ENCODE measurements at regions not wholly inside any gene's neighbourhood (a gene's known extent, or its start where the extent isn't known, plus 50 kb on each side); places are given as distances from the start of the nearest gene placed in this dataset.
"Not testable (repeated sequence)": the region's sequence is repeated elsewhere in the genome, so short reads cannot be mapped to it uniquely, and the experiment has no call there.

- no peak for DNase-seq
These were observed 150.6 kb downstream of the SI start for GRCh38 chr3:164927728-164928127.

- DNase-seq: no peak
These were observed 159.4 kb downstream of the SI start for GRCh38 chr3:164918905-164919304.

DNA sequence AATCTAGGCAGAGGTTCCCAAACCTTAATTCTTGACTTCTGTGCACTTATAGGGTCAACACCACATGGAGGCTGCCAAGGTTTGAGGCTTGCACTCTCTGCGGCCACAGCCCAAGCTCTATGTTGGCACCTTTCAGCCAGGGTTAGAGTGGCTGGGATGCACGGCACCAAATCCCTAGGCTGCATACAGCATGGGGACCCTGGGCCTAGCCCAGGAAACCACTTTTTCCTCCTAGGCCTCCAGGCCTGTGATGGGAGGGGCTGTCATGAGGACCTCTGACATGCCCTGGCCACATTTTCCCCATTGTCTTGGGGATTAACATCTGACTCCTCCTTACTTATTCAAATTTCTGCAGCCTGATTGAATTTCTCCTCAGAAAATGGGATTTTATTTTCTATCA lies 165.4 kb downstream of the SI start:
- no peak for DNase-seq

DNA sequence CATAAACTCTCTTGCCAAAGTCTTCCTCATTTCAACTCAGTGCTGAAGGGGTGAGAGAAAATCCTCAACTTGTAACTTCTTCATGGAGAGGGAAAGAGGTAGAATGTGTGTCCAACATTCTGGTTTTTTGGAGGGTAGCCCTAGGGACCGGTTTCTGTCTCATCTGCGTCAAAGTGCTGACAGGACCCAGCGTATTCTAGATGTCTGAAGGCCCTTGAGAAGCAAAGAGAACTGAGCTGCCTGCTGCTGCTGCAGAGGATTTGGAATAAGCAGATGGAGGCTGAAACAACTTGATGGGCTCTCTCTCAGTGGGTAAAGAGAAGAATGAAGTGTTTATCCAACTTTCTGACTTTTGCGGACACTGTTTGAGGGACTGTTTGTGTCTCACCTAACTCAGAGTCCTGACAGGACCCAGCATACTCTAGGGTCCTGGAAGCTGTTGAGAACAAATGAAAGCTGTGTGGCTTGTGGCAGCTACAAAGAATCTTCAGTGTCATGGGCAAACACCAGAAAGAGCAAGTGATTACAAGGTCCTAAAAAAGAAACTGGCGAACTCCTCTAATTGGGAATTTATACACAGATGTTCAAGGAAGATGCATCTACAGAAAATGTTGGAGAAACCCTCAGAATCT lies 174.4 kb downstream of the SI start:
- no peak for DNase-seq

- DNase-seq: peak; percentile 8
These were observed 181.0 kb downstream of the SI start for GRCh38 chr3:164897342-164897741.

DNA sequence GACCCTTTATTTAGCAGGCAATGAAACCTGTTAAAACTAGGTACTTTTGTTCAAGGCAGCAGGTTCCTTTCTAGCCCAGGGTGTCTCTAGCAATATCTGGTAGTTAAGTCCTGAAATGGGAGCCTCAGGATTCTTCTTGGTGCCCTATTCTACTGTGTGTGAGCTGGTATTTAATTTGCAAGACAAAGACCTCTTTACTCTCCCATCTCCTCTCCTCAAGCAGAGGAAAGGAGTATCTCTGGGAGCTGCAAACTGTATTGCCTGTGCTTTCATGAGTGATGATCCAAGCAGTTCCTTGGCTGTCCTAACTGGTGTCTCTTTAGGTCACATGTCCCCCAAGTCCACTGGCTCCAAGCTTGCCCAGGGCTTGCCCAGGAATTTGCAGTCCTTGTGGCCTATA lies 188.2 kb downstream of the SI start:
- DNase-seq: no peak

- no peak for DNase-seq
These were observed 195.1 kb downstream of the SI start for GRCh38 chr3:164883171-164883570.

DNA sequence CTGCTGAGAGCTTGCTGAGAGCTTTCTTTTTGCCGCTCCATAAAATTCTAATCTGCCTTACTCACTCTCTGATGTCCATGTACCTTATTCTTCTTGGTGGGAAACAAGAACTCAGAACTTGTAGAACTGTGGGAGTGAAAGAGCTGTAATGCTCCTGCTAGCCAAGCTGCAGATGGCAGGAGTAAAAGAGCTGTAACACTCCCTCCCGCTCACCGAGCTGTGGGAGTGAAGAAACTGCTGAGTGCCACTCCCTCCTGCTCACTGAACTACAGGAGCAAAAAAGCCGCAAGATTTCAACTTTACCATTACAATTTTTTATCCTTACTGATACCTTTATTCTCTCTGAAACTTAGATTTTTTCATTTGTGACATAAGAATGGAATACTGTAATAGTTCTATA lies 199.1 kb downstream of the SI start:
- DNase-seq: peak; percentile 44

- no peak for DNase-seq
These were observed 213.8 kb downstream of the SI start for GRCh38 chr3:164864454-164864853.

GRCh38 chr3:164852866-164853265 lies 225.4 kb downstream of the SI start:
- DNase-seq: peak; percentile 1

- peak; percentile 7 for DNase-seq
These were observed 226.4 kb downstream of the SI start for GRCh38 chr3:164851905-164852304.

DNA sequence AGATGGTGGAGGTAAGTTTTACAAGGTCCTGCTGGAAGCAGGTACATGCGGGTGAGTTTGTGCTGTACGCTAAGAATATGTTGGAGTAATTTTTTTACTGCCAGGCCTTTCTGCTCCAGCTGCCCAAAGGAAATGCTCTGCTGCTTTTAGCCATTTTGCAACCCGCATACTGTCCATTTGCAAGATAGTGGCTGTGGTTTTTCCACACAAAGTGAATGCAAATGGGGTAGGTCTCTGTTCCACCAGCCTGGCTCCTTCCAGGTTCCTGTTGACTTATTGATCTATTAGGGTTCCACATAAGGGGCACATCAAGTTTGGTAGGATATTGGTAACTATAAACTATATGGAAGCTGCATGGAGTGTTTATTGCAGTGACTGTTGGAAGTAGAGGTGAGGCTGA lies 227.1 kb downstream of the SI start:
- DNase-seq: no peak

DNA sequence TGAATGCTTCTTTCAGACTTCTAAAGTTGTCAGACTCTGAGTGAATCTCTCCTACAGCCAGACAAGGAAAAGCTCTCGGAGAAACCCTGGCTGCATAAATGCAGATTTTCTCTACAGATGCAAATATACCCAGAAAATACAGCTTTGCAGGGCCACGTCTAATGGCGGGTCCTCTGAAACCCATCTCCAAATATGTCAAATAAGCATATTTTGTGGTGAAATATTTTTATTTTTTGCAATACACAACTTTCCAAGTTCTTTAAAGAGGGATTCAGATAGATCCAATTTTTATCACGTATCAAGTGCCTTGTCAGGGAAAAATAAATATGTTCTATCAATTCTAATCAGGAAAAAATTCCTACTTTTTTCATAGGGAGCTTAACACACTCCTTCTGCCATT lies 229.4 kb downstream of the SI start:
- no peak for DNase-seq

GRCh38 chr3:164845739-164846138 lies 232.6 kb downstream of the SI start:
- DNase-seq: no peak

DNA sequence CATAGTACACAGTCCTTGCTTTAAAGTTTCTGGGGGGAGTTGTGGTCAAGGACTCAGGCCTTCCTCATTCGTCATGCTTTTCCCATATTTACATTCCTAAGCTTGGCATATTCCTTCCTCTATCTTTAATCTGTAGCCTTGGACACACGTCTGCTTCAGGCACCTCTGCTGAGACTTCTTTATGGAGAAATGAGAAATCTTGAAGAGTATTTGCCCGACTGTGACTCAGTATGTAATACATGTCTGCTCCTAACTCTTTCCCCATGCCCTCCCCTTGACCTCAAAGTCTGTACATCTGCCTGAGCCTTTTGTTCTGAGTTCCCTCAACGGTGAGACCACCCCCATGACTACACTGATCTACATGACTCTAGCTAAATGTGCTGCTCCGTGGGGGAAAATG lies 246.1 kb downstream of the SI start:
- DNase-seq: no peak

- no peak for DNase-seq
These were observed 260.0 kb downstream of the SI start for GRCh38 chr3:164818318-164818717.

DNA sequence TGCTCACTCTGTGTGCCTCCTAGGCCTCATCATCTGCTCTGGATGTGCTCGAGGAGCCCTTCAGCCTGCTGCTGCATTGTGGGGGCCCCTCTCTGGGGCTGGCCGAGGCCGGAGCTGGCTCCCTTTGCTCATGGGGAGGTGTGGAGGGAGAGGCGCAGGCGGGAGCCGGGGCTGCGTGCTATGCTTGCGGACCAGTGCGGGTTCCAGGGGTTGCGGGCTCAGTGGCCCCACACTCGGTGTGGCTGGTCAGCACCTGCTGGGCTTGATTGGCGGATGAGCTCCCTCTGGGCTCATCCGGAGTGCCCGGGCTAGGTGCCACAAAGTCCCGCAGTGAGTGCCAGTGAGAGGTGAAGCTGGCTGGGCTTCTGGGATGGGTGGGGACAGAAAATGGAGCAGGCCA lies 264.2 kb downstream of the SI start:
- no peak for DNase-seq

DNA sequence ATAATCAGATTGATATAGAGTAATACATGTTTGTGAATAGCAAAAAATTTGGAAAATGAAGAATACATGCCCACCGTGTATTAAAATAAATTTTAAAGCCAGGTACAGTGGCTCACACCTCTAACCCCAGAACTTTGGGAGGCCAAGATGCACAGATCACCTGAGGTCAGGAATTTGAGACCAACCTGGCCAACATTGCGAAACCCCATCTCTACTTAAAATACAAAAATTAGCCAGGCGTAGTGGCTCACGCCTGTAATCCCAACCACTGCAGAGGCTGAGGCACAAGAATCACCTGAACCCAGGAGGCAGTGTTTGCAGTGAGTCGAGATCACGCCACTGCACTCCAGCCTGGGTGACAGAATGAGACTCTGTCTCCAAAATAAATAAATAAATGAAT lies 266.3 kb downstream of the SI start:
- no peak for DNase-seq

GRCh38 chr3:164806188-164806587 lies 272.1 kb downstream of the SI start:
- no peak for DNase-seq

DNA sequence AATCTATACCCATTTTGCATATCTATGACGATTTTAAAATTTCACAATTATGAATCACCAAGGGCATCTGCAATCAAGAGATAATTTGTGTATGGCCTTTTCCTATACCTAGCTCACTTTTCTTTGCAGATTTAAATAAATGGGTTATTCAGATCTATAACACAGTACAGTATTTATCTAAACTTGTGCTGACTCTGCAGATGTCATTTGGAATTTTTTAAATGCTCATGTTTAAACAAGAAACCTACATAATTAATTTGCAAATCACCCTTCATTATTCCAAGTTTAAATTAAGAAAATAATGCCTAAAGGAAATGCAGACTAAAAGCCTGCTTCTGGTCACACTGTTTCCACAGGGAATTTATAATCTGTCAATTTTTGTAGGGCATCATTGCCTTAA lies 284.2 kb downstream of the SI start:
- no peak for DNase-seq

DNA sequence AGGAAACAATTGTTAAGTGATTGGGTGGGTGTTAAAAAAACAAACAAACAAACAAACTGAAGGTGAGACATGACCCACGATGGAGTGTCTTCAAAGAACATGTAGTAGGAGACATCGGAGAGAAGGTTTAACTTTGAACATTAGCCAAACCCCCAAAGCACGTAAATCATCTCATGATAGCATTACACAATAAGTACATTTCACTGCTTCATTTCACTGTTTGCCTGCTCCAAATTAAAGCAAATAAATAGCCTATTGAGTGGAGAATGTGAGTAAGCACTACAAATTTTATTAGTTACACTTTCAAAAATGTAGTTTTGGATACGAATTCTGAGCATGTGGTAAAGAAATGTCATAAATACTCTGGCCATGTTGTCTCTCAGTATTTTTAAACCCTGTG lies 287.0 kb downstream of the SI start:
- no peak for DNase-seq

GRCh38 chr3:164784407-164784806 lies 293.9 kb downstream of the SI start:
- DNase-seq: not testable (repeated sequence)

DNA sequence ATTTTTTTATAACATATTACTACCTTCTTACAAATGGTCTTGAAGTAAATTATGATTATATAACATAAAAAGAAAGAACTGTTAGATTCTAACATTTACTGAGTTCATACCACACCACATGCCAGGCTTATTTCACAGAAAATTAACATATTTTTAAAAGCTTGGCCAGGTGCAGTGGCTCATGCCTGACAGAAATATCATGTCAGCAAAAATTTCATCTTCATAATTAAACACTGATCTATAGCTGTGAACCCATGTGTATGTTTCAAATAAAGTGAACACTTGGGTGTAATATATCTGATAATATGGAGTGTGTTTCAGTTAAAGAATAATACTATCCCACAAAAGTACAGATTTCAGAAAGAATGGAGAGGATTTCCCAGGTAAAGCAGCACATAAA lies 296.5 kb downstream of the SI start:
- no peak for DNase-seq

GRCh38 chr3:164779816-164780215 lies 298.5 kb downstream of the SI start:
- no peak for DNase-seq

- DNase-seq: no peak
These were observed 325.5 kb downstream of the SI start for GRCh38 chr3:164752812-164753211.

DNA sequence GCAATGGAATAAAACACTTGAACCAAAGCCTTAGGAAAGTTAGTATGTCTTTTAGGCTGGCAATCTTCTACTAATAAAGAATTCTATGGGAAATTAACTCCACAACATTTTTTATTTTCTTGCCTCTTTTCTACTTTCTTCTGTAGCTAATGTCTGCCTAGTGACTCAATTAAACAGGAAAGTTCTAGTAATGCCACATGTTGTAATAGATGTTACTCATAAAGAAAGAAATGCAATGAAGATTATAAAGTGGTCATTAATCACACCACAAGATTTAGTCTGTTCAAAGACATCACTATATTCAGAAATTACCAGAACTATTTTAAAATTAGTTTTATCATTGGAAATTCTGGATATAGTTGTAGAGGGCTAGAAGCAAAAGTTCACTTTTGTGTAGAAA lies 329.7 kb downstream of the SI start:
- no peak for DNase-seq

Measured in NCI-H146 (cell line).